ENCODE measurements at regions not wholly inside any gene's neighbourhood (a gene's known extent, or its start where the extent isn't known, plus 50 kb on each side); places are given as distances from the start of the nearest gene placed in this dataset.

DNA sequence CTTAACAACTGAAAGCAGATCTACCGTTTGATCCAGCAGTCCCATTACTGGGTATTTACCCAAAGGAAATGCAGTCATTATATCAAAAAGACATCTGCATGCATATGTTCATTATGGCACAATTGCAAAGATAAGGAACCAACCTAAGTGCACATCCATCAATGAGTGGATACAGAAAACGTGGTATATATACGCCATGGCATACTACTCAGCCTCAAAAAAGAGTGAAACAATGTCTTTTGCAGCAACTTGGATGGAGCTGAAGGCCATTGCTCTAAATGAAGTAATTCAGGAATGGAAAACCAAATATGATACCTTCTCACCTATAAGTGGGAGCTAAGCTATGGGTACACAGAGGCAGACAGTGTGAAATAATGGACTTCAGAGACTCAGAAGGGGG is 169.3 kb downstream of the ZBTB18 start:
- DNase-seq (ENCODE audit: low read depth) = no peak

DNA sequence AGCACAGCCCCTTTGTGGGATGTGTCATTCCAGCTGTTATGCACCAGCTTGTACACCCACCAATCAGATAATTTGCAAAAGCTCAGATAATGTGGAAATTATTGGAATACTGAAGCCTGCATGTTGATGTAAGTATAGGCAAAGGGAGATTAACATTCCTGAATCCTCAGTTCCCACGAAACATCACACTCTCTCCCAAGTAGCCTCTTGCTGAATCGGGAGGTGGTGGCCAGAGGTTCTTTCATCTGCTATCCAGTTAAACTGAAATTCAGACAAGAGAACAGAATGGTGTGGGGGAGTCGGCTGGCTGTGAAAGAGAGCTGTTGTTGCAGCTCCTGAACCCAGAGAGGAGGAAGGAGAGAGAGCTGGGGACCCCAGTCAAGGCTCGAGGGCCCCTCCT is 170.9 kb downstream of the ZBTB18 start:
- DNase-seq (ENCODE audit: low read depth) = no peak

DNA sequence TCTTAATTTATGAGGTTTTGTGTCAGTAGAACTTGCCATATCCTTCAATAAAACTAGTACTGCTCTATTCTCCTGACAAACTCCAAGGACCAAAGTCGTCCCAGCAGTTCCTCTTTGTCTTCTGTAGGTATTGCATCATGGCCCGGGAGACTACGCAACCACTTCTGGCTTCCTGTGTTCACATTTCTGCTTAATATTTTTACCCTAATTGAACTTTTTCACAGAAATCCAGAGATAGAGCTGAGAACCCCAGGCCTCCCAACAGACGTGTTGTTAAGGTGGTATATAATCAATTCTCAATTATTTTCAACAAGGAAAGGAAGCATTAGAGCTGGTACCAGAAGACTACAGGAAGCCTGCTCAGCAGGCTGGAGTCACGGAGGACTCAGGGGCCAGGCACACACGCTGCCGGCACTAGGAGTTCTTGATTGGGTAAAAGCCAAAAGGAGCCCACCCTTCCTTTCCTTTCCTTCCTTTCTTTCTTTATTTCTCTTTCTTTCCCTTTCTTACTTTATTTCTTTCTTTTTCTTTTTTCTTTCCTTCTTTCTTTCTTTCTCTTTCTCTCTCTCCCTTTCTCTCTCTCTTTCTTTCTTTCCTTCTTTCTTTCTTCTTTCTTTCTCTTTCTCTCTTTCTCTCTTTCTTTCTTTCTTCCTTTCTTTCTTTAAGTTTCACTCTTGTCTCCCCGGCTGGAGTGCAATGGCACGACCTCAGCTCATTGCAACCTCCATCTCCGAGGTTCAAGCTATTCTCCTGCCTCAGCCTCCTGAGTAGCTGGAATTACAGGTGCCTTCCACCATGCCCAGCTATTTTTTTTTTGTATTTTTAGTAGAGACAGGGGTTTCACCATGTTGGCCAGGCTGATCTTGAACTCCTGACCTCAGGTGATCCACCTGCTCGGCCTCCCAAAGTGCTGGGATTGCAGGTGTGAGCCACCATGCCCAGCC is 173.7 kb downstream of the ZBTB18 start:
- no peak for DNase-seq (ENCODE audit: low read depth)

DNA sequence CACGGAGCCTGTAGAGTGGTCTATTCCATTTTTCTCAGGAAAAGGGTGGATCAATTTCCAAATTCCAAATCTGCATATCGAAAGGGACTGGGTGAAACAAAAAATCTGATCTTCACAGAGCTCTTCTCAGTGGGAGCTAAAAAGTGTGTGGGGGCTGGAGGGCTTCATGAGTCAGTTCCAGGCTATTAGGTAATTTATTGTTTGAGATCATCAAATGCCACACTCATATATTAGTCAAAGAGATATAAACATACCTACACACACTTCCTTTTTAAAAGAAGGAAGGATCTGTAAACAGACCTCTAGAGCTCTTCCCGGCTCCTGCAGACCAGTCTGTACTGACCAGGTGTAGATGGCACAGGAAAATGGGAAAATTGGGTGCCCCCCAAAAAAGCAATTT is 175.4 kb downstream of the ZBTB18 start:
- DNase-seq (ENCODE audit: low read depth) = no peak

- no peak for DNase-seq (ENCODE audit: low read depth)
Measured at GRCh38 chr1:244230470-244230869, 179.4 kb downstream of the ZBTB18 start.

- no peak for DNase-seq (ENCODE audit: low read depth)
Measured at GRCh38 chr1:244231193-244231571, 180.1 kb downstream of the ZBTB18 start.

DNA sequence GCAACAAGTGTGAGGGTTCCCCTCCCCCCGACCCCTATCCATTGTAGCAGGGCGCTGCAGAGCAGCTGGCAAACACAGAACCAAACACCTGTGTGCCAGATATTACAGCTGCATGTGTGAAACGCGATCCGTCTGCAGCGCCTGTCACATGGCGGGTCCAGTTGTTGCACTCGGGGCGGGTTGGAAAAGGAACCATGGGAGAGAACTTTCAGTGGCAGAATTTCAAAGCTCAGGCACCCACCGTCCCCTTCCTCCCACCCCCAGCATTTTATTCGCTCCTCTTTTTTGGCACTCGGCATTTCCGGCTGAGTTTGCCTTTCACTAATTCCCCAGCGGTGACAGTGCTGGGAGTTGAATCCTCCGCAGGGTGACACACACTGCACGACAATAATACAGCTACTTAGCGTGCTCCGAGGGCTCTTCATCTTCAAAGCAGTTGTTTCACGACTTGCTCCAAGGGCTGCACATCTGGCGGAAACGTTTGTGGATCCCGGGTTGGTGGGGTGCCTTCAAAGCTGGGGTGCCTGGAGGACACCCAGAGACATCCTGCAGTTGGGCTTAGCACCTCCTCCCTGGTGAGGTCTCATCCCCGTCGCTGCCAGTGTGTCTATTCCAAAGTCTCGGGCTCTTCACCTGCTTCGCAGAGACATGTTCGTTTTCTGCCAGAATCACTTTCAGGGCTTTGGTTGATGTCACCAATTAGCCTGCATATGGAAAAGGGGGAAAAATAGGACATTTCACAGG is 180.7 kb downstream of the ZBTB18 start:
- peak; percentile 20 for DNase-seq (ENCODE audit: low read depth)

GRCh38 chr1:244234009-244234643 is 183.0 kb downstream of the ZBTB18 start:
- DNase-seq (ENCODE audit: low read depth) = no peak

DNA sequence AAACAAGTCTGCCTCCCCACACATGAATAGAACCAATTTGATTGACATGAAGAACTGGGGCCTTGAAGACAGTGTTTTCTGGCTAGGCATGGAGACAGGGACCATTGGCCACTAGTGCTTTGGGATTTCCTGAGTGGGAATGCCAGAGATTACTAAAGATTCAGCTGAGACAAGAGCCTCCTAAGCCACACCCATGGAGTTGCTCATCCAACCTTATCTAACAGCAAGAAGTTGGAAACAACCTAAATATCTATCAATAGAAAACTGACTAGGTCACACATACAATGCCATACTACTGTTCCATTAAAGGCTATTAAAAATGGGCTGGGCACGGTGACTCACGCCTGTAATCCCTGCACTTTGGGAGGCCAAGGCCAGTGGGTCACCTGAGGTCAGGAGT is 184.1 kb downstream of the ZBTB18 start:
- no peak for DNase-seq (ENCODE audit: low read depth)

GRCh38 chr1:244236101-244236500 is 185.0 kb downstream of the ZBTB18 start:
- no peak for DNase-seq (ENCODE audit: low read depth)

DNA sequence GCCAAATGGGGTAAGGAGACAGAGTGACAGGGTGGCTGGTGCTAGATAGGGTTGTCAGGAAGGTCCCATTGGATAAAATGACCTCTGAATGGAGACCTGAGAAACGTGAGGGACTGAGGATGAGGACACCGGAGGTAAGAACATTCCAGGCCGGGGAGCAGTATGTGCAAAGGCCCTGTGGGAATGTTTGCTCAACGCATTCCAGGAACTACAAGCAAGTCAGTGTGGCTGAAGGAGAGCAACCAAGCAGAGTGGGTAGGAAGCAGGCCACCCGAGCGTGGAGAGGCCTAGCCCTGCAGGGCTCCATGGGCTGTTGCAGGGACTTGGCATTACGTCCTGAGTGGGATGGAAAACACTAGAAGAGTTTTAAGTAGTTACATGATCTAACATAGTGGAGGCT is 185.6 kb downstream of the ZBTB18 start:
- DNase-seq (ENCODE audit: low read depth) = no peak

- no peak for DNase-seq (ENCODE audit: low read depth)
Measured at GRCh38 chr1:244237445-244237844, 186.4 kb downstream of the ZBTB18 start.

DNA sequence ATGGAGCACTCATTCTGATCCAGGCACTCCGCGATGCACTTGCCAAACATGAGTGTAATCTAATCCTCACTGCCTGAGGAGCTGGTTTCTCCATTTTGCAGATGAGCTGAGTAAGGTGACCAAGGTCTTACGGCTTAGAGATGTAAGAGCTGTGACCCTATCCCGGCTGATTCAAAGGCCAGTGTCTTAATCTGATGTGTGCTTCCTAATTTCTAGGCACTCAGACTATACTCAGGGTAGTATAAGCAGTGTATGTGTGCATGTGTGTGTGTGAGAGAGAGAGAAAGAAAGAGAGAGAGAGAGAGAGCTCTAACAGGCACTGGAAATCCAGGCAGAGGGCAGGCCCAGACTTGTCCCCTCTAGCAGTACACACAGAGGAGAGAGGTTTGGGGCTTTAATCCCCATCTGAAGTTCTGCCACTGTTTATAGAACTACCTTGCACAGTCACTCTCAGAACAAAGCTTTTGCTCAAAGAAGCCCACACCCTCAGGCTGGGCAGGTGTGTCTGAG is 188.2 kb downstream of the ZBTB18 start:
- DNase-seq (ENCODE audit: low read depth) = no peak

DNA sequence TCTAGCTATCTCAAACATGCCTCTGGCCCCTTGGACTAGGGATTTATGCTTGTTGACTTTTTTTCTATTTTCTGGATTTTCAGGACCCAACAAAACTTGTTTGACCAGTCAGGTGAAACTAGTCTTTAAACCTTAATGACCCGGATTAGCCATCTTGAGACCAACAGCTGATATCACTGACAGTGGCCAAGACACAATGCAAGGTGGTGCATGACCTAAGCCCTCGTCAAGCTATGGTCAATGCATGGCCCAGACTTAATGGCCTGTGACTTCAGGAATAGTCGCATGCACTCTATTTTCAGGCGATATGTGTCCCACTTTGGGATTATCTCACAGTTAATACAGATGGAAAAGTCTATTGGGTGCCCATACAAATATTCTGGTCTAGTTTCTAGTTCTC is 190.4 kb downstream of the ZBTB18 start:
- DNase-seq (ENCODE audit: low read depth) = no peak

- no peak for DNase-seq (ENCODE audit: low read depth)
Measured at GRCh38 chr1:244242446-244242845, 191.4 kb downstream of the ZBTB18 start.

GRCh38 chr1:244246334-244246733 is 195.3 kb downstream of the ZBTB18 start:
- no peak for DNase-seq (ENCODE audit: low read depth)

DNA sequence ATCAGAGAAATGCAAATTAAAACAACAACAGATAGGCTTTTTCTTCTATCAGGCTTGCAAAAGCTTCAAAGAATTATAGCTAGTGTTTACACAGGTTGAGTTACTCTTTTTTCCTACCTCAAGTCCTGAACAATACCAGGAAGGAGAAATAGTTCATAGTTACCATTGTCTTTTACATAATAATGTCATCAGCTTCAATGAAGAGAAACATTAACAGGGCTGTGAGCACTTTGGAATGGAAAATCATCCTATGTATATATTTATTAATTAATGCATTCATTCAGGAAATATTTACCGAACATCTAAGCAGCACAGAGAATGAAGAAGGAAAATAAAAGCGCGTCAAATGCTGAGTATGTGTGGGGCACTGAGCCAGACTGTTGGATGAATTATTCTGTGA is 197.3 kb downstream of the ZBTB18 start:
- no peak for DNase-seq (ENCODE audit: low read depth)

- no peak for DNase-seq (ENCODE audit: low read depth)
Measured at GRCh38 chr1:244252211-244252610, 199.5 kb downstream of the ADSS2 start.

DNA sequence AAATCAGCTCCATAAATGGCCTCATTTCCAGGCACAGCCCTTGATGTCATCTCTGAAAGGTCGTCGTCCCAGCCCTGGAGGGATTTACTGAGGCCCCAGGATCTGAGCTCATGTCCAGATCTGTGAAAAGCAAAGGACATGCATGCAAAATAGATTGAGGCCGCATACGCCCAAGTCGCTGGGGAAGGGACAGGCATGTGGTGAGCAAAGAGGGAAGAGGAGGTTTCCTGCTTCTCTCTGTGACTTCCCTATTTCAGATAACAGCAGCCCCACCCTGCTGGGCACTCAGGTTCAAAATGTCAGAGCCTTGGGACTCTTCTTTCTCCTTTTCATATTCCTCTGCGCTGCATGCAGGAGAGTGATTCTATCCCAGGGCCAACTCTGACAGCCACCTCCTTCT is 197.2 kb downstream of the ADSS2 start:
- no peak for DNase-seq (ENCODE audit: low read depth)

DNA sequence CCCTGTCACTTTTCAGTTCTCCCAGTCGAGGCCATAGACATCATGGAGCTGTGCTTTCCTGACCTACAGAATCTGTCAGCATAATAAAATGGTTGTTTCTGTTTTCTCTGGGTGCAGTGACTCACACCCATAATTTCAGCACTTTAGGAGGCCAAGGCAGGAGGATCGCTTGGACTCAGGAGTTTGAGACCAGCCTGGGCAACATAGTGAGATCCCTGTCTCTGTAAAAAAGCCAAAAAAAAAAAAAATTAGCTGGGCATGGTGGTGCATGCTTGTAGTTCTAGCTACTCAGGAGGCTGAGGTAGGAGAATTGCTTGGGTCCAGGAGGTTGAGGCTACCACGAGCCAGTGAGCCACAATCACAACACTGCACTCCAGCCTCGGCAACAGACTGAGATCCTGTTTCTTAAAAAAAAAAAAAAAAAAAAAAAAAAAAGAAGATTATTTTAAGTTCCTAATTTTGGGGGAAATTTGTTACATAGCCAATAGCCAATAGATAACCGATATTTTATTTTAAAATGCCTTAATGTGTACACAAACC is 196.2 kb downstream of the ADSS2 start:
- no peak for DNase-seq (ENCODE audit: low read depth)

- no peak for DNase-seq (ENCODE audit: low read depth)
Measured at GRCh38 chr1:244256086-244256676, 195.5 kb downstream of the ADSS2 start.

DNA sequence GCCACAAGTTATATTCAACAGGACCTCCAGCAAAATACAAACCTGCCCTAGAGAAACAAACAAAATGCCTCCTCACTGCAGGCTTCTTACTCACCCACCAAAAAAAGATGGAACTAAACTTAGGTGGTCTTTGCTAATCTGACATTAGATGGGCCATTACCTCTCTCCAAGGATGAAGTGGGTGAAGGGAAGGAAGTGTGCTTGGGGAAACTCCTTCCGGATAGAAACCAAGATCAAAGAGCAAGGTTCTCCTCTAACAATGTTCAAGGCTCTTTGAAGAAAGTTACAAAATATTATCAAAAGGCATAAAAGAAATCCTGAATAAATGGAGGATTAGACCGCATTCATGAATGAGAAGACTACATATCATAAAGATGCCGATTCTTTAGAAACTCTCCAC is 187.5 kb downstream of the ADSS2 start:
- DNase-seq (ENCODE audit: low read depth) = no peak
